Fibroblast of skin of right biceps (primary cell): ENCODE measurements at regions not wholly inside any gene's neighbourhood (a gene's known extent, or its start where the extent isn't known, plus 50 kb on each side); places are given as distances from the start of the nearest gene placed in this dataset.

Source experiments
- DNase-seq: peaks from one replicate; pipeline ENCODE4 v3.0.0-alpha.2; 2013

DNA sequence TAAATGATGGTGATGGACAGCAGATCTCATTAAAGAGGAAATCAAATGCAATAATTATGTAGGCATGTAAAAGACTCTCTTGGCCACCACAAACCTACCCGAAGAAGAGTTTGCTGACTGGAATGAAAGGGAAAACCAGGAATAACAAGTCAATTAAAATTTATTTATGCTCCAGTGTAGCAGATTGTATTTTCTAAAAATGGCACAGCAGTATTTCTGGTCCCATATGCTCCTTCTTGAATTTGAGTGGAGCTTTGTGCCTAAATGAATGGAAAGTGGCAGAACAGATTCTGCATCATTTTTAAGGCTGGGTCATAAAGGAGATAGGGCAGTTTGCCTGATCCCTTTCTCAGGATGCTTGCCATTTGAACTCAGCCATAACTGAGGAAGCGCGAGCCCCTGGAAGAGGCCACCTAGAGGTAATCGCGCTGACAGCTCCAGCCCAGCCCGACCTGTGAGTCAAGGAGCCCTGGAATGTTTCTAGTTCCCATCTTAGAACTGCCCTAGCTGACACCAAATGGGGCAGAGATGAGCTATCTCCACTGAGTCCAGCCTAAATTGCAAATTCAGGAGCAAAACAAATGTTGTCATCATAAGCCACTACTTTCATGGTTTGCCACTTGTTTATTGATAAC, 229.2 kb upstream of the TMTC1 start:
- DNase-seq = no peak

DNA sequence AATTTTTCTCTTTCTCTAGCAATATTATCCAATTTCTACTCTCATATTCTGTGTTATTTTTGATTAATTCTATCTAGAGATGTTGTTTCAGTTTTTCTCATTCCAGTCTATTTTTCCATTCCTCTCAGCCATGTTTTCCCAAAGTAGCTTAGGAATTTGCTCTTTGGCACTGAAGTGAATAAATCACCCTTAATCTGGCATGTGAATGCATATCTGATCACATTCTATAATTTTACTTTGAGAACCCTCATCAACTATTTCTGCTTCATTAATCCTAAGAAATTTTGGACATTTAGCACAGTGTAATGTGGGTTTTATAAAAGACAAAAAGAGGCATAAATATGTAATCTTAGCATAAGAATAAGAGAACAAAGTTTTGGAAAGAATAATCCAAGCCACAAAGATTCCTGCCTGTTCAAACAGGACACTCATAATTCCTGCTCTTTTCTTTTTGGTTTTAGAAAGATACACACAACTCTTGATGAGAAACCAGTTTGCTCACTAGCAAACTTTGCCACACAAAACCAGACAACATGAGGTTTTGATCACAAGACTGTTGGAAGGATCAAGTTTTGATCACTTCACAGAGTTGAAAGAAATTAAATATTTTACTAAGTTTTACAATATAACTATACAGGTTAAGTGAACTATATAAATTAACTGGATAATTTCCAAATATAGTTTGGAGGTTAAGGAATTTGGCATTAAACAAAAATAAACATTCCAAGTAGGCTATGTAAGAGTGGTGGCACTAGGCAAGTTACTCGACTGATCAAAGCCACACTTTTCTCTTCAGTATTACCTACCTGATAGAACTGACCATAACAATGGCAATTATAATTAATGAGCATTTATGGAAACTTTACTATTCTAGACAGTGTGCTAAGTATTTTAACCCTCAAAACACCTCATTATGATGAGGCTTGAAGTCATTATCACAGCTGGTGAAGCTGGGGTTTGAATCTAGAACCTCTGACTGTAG, 226.6 kb upstream of the TMTC1 start:
- DNase-seq = peak; percentile 43

DNA sequence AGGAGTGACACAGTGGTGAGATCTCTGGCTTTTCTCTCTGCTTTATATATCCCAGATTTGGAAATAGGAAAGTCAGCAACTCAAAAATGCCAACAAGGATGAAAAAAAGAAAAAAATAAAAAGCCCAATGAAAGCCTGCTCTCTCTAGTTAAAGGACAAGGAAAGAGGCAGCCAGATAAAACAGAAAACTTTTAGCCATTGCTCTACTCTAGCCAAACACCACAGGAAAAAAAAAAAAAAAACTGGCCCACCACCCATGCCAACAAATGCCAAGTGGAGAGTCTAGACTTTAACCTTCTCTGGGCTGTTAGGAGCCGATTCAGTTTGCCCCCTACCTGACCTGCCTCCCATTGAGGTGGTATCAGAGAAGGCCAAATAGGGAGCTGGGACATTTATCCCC, 222.3 kb upstream of the TMTC1 start:
- DNase-seq = no peak

DNA sequence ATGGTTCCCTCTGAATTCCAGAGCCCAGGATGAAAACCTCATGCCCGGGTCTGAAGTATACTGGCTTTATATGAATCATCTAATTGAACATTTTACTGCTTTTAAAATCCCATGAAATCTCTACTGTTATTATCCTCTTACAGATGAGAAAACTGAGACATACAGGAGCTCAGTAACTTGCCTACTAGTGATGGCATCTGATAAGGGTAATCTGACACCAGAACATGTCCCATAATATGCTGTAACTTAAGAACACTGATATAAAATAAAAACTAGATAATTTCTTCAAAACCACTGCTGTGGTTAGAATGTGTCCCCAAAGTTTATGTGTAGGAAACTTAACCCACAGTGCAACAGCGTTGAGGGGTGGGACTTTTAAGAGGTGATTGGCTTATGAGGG, 219.6 kb upstream of the TMTC1 start:
- DNase-seq = no peak

DNA sequence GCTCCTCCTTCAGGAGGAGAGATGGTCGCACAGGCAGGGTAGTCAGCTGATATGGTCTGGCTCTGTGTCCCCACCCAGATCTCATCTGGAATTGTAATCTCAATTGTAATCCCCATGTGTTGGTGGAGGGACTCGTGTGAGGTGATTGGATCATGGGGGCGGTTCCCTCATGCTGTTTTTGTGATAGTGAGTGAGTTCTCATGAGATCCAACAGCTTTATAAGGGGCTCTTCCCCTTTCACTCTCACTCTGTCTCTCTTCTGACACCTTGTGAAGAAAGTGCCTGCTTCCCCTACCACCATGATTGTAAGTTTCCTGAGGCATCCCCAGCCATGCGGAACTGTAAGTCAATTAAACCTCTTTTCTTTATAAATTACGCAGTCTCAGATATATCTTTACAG, 218.9 kb upstream of the TMTC1 start:
- DNase-seq = no peak

DNA sequence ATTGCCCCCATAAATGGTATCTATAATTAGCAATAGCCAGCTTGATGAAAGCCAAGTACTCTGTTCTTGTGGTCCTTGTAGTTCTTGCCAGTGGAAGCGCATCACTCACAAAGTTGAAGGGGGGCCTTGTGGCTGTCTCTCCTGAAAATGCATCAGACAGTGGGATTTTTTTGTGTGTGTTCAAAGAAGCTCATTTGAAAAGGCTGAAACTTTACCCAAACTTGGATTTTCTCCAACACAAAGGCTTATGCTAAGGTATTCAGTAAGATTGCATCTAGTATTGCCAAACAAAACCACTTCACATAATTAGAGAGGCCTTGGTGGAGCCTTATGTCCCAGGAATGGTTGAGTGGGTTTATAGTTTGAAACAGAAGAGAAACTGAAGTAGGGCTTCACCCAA, 216.7 kb upstream of the TMTC1 start:
- peak; percentile 49 for DNase-seq

DNA sequence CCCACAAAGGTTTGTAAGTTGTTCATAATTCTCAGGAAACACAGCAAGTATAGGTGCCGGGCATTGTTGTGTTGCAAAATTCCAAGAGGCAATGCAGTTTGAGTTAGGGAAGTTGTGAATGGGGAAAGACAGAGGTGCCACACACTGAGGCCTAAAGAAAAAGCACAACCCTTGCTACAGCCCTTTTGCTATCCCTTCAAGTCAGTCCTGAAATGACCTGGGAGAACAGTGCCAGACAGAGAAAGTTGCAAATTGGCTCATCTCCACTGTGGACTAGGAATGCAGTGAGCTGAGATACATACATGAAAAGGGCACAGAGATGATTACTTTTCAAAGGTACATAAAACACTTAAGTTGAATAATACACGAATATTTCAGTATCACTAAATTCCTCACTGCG, 213.3 kb upstream of the TMTC1 start:
- DNase-seq = no peak

DNA sequence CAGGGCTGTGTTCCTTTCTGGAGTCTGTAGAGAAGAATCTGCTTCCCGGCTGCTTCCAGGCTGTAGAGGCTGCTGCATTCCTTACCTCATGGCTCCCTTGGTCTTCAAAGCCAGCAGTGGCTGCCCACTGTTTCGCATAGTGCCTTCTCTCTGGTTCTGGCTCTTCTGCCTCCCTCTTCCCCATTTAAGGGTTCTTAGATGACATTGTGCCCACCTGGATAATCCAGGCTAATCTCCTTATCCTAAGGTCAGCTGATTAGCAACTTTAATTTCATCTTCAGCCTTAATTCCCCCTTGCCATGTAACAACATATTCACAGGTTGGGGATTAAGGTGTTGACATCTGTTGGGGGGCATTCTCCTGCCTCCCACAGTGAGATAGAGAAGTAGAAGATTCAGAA, 208.6 kb upstream of the TMTC1 start:
- DNase-seq = no peak

DNA sequence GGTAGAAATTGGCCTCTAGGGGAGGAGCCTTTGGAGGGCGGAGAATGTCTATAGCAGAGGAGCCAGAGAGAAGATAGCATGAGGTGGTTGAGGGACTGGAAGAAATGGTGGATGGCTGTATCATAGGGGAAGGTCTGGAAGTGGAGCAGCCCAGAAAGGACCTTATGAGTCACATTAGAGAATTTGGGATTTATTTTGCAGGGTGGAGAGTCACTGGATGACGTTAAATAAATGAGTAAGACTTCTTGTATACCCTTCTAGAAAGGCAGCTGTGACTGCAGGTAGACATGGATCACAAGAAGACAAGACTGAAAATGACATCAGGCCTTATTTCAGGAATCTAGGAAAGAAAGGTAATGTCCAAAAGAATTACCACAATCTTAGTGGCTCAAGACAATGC, 208.2 kb upstream of the TMTC1 start:
- DNase-seq = peak; percentile 14

DNA sequence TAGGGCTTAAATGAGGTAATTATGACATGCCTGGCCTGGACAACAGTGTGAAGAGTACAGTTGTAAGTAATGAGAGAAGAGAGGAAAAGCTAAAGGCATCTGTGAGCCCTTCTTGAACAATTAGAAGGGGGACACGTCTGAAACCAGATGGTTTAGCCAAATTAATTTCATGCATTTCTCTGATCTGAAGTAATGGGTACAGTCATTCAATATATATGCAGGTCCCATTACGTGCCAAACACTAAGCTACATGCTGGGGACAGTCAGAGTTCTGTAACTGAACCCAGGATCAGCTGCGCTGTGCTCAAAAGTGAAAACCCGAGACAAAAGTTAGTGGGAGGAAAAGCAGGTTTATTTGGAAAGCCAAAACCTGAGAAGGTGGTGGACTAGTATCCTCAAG, 207.2 kb upstream of the TMTC1 start:
- peak; percentile 41 for DNase-seq

DNA sequence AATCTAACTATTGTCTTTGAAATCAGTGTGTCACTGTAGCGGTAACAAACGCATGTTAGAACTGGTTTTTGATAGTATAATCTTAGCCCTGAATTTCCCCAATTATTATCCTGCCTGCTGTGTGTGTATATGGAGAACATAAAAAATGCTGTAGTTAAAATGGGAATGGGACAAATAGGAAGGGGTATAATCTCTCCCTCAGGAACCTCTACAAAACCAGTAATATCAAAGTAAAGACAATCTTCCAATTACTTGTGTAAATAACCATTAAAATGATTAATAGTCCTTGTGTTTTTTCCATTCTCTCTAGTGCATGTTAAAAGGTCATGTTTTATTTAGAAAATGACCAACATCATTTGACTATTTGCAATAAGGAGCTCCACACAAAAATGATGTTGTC, 200.1 kb upstream of the TMTC1 start:
- no peak for DNase-seq

DNA sequence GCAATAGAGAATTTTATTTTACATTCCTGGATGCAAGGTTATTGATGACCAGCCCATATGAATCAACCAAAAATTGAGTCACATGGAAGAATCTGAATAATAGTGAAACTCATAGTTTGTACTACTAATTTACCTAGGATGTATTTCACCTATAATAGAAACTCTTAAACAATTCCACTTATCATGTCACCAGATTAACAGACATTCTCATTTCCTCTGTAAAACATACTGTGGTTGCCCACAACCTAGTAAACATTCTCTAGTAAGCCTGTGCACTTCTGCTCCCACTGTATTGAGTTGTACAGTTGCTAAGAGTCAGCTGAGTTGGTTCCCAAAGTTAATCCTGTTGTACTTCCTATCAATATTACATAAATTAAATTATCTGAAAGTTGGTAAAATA, 196.6 kb upstream of the TMTC1 start:
- no peak for DNase-seq

DNA sequence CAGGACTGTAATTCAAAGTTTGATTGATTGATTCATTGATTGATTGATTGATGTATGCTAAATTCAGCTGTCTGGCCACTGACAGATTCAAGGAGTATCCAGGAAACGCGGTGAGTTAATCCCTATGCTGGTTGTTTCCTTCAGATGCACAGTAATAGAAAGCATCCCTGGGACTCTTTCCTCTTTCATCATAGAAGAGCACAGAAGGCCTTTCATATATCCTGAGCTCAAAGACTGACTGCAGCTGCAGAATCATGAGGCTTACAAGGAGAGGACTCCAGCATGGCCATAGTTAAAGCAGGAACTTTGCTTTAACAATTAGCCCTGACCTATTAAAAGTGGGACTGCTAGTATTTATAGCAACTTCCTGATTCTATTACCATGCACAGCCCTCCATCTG, 187.7 kb upstream of the TMTC1 start:
- no peak for DNase-seq

DNA sequence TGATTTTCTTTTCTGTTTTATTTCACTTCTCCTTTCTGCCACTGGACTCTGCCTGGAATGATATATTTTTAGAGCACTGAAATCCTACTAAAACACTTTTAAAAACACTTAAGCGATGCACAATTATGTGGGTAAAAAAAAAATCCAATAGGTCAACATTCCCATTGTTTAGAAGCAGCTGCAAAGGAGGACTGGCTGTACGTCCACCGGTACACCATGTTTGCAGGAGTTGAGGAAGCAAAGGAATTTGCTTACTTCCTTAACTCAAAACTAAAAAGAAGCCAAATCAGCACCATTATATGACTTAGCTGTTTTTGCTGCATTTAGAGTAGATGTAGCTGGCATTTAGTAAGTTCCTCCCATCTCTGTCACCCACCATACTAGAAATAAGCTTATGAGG, 186.8 kb upstream of the TMTC1 start:
- DNase-seq = no peak

DNA sequence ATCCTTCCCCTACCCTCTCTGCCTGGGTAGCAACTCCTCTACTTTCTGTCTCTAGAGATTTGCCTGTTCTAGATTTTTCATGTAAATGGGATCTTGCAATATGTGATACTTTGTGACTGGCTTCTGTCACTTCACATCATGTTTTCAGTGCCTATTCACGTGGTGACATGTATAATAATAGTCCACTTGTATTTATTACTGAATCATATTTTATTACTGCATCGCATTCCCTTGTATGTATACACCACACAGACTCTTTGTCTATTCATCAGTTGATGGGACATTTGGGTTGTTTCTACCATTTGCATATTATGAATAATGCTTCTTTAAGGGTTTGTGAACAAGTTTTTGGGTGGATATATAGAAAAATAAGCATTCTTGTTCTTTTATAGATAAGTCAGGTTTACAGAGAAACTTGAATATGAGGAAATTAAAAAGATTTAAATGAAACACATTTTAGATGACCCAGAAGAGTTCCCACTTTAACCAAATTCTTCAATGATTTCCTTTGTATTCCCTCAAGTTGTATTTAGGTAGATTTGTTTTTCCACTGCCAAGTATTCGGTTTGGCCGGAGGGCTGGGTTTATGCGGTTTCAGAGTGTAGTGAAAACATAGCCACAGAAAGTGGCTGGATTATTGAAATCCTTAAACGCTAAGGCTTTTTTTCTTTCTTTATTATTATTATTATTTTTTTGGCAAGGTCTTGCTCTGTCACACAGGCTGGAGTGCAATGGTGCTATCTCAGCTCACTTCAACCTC, 178.7 kb upstream of the TMTC1 start:
- no peak for DNase-seq

DNA sequence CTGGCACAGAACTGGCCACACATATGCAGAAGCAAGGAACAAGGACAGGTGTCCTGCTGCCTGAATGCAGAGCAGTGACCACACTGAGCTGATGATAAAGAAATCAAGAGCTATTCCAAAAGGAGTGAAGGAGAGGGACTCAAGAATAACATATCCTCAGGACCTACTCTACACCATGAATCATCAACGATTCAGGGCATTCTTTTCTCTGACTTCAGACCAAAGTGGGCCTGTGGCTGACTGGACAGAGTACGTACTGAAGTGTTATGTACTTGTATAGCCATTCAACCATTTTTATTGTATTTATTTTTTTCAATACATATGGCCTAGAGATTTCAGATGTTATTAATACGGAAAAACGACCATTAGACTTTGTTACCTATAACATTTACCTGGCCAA, 177.5 kb upstream of the TMTC1 start:
- DNase-seq = peak; percentile 23

DNA sequence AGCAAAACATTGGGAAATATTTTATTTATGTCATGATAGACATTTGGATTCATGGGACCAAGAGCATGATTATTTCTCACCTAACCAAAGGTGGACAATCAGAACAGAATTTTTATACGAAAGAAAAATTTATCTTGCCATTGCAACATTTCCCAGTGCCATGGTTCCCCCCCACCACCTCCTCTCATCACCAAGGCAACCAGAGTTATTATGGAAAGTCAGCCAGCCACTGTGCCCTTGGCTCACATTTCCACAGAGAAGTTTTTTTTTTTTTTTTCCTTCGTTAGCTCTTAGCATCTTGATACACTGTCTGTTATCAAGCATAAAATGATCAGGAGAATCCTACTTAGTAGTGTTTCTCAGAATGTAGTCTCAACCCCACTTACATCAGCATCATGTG, 176.4 kb upstream of the TMTC1 start:
- DNase-seq = no peak

DNA sequence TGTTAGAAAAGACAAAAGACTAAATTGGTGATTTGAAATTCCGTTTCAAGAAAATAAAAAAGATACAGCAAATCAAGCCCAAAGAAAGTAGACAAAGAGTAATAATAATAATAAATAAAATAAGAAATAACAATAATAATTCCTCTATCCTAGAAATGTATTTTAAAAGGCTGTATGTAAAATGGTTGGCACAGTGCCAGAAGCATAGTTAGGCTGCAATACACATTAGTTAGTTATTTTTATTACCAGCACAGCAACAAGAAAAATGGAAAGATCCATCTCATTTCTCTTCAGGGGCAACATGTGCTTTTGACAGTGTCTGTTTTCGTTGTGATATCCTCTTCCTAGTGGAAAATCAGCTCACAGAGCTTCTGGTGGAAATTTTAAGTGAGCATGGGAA, 174.1 kb upstream of the TMTC1 start:
- no peak for DNase-seq

DNA sequence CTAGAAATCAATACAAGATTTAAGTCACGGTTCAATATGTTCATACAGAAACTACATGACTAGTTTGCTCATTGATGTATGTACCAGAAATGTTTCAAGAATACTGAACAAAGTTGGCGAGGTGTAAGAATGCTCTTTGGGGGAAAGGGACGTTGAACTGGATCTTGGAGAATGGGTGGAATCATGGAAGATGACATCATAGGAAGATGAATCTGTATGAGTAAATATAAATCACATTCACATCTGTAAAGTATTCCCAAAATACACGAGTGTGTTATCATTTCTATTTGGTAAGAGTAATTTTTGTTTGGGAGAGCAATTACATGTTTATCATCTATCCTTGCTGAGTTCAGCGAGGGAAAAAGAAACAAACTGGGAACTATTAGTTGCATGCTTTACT, 162.2 kb upstream of the TMTC1 start:
- DNase-seq = no peak

DNA sequence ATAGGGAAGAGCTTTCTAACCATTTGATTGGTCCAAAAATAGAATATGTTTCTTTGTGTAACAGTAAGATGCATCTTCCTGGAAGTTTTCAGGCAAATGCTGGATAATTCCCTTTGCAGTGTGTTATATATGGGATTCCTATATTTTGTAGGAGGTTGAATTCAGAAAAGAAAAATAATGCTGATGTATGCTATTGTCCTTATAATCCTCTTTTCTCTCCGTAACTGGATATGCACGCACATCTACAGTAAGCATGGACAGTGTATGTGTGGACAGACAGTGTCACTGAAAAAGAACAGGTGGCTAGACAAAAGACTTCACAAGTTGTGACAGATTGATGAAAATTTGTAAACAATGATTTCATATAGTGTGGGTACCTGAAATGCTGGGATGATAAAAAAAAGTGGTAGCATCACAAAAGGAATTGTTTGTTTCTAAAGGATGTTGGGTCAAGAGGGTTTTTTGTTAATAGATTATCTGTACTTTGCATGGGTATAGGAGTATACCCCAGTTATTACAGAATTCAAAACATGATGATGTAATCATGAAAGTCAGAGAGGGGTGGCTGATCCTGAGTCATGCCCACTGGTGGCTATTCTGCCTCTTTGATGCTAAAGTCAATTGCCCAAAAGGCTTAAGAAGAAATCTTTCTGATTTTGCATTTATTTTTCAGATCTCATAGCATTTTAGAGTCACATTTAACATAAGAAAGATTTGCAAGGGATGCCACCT, 160.7 kb upstream of the TMTC1 start:
- no peak for DNase-seq

DNA sequence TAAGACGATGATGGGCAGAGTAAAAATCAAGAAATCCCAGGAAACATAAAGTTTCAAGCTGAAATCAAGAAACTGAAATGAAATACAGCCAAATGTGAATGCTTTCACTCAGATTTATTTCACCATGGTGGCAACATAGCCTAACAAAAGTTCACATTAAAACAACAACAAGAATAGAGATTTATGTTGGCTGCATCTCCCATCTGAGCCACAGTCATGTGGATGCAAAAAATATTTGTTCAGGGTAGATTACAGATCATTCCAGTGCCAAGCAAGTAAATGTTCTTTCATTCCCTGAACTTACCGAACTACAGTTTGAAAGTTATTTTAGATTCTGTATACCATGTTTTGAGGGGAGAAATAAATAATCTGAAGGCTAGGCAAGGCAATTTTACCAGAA, 159.9 kb upstream of the TMTC1 start:
- no peak for DNase-seq

DNA sequence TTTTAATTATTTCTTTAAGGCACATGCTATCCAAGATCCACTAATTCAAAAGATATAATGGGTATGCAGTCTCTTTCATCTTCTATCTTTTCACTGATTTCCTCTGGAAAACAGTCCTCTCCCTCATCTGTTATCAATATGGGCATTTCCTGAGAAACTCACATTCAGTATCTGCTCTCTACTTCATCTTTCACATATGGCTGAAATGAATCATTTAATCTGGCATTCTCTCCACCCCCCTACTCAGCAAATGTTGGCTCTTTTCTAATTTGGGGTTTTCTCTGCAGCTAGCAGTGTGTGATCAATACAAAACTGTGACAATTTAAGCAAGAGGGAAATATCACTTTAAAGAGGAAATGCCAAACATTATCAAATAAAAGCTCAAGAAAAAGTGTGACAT, 157.1 kb upstream of the TMTC1 start:
- DNase-seq = no peak

DNA sequence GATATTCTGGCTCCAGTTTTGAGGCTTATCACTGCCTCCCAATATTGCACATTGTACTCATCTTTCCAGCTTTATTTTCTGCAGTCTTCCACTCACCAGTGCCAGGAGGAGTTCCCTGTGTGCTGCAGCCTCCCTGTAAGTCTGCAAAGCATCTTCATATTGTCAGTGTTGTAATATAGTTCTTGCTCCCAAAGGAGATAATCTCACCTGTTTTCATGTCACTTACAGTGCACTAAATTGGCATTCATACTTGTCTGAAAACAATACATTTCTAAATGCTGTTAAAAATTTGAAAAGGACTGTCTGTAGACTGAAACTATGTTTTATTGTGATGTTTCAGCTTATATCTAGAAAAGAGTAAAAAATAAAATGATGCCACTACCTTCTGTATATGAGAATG, 146.8 kb upstream of the TMTC1 start:
- no peak for DNase-seq
